DOHH2 (cell line): ENCODE measurements at regions not wholly inside any gene's neighbourhood (a gene's known extent, or its start where the extent isn't known, plus 50 kb on each side); places are given as distances from the start of the nearest gene placed in this dataset.
"Not testable (repeated sequence)": the region's sequence is repeated elsewhere in the genome, so short reads cannot be mapped to it uniquely, and the experiment has no call there.

Source experiments
- H3F3A ChIP-seq: fragments of 200-600 bp; sonication (generic), shearing (Covaris generic); 2 replicates; pipeline ENCODE4 v1.6.0; 2016; ENCODE audit warnings: antibody characterized with exemption, mild to moderate bottlenecking; ENCODE audit not compliant: control insufficient read depth, insufficient read depth
- H3K27ac ChIP-seq: fragments of 200-600 bp; sonication (generic); 2 replicates; pipeline ENCODE4 v1.5.1; 2014; ENCODE audit warnings: low read depth, mild to moderate bottlenecking, low read length, moderate library complexity
- H3K27me3 ChIP-seq: fragments of 200-600 bp; sonication (generic); 2 replicates; pipeline ENCODE4 v1.6.1; 2014; ENCODE audit warnings: mild to moderate bottlenecking, low read length, mixed read lengths; ENCODE audit not compliant: control insufficient read depth
- H3K36me3 ChIP-seq: fragments of 200-600 bp; sonication (generic); 2 replicates; pipeline ENCODE4 v1.6.1; 2014; ENCODE audit warnings: mild to moderate bottlenecking, low read length, moderate library complexity, mixed read lengths; ENCODE audit not compliant: control insufficient read depth
- H3K4me1 ChIP-seq: fragments of 200-600 bp; sonication (generic); 2 replicates; pipeline ENCODE4 v1.6.1; 2014; ENCODE audit warnings: mild to moderate bottlenecking, low read length, mixed read lengths; ENCODE audit not compliant: control insufficient read depth
- H3K4me2 ChIP-seq: fragments of 200-600 bp; sonication (generic); 2 replicates; pipeline ENCODE4 v1.6.0; 2014; ENCODE audit warnings: mild to moderate bottlenecking, low read length, moderate library complexity
- H3K4me3 ChIP-seq: fragments of 200-600 bp; sonication (generic); 2 replicates; pipeline ENCODE4 v1.5.1; 2014; ENCODE audit warnings: mild to moderate bottlenecking, low read length, mixed read lengths
- H3K79me2 ChIP-seq: fragments of 200-600 bp; sonication (generic); 2 replicates; pipeline ENCODE4 v1.6.1; 2014; ENCODE audit warnings: mild to moderate bottlenecking, low read length, mixed read lengths; ENCODE audit not compliant: control insufficient read depth
- H3K9me2 ChIP-seq: fragments of 200-600 bp; sonication (generic); replicated peaks from 2 replicates; pipeline ENCODE4 v1.6.1; 2014; ENCODE audit warnings: mild to moderate bottlenecking, low read length, mixed read lengths; ENCODE audit not compliant: control insufficient read depth
- H3K9me3 ChIP-seq: fragments of 200-600 bp; sonication (generic); 2 replicates; pipeline ENCODE4 v1.6.1; 2014; ENCODE audit warnings: antibody characterized with exemption, low read length, mixed read lengths; ENCODE audit not compliant: control insufficient read depth, insufficient read depth
- H4K20me1 ChIP-seq: fragments of 200-600 bp; sonication (generic); 2 replicates; pipeline ENCODE4 v1.6.0; 2014; ENCODE audit warnings: low read depth, mild to moderate bottlenecking, antibody characterized with exemption, low read length, moderate library complexity; ENCODE audit not compliant: control insufficient read depth, insufficient read depth
- EZH2phosphoT487 ChIP-seq: fragments of 200-600 bp; sonication (generic); IDR thresholded peaks from 2 replicates; pipeline ENCODE4 v1.6.1; 2017; ENCODE audit warnings: borderline replicate concordance, mild to moderate bottlenecking, antibody characterized with exemption, low read length, moderate library complexity, mixed read lengths
- TF ChIP-seq, protein P1 (sequence below): fragments of 200-600 bp; sonication (generic); IDR thresholded peaks from one replicate; pipeline ENCODE4 v1.5.1; 2014; ENCODE audit warnings: antibody characterized with exemption, mild to moderate bottlenecking, low read depth, low read length; ENCODE audit not compliant: poor library complexity, severe bottlenecking

DNA sequence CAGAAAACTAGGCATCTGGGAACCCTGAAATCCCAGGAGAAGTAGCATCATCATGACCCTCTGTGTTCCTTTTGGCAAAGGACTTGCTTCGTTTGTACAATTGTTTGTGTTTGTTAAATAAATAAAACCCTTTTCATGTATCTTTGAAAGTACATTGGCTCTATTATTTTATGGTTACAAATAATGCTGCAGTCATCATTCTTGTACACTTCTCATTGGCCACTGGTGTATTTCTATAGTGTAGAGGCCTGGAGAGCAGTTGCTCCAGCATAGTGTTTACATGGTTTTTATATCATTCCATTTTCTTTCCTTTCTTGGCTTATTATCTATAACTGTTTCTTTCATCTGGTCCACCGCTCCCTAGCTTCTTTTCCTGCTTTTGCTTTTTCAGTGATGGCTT is 253.3 kb downstream of the FAM72C start:
- Histone ChIP-seq H3K36me3 (no peaks in the 10 kb centered on the region), H3K27me3 (no peaks in the 10 kb centered on the region), H4K20me1 (no peaks in the 10 kb centered on the region), H3K27ac (no peak overlapping the region), H3K79me2 (no peaks in the 10 kb centered on the region), H3F3A (no peaks in the 10 kb centered on the region), H3K4me3 (no peak overlapping the region), H3K9me2 (no peaks in the 10 kb centered on the region), H3K4me1 (no peaks in the 10 kb centered on the region), H3K4me2 (no peak overlapping the region), H3K9me3 (no peaks in the 10 kb centered on the region)
- no peak for TF ChIP-seq EZH2phosphoT487
- TF ChIP-seq, protein P1, sequence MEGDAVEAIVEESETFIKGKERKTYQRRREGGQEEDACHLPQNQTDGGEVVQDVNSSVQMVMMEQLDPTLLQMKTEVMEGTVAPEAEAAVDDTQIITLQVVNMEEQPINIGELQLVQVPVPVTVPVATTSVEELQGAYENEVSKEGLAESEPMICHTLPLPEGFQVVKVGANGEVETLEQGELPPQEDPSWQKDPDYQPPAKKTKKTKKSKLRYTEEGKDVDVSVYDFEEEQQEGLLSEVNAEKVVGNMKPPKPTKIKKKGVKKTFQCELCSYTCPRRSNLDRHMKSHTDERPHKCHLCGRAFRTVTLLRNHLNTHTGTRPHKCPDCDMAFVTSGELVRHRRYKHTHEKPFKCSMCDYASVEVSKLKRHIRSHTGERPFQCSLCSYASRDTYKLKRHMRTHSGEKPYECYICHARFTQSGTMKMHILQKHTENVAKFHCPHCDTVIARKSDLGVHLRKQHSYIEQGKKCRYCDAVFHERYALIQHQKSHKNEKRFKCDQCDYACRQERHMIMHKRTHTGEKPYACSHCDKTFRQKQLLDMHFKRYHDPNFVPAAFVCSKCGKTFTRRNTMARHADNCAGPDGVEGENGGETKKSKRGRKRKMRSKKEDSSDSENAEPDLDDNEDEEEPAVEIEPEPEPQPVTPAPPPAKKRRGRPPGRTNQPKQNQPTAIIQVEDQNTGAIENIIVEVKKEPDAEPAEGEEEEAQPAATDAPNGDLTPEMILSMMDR = no peak

DNA sequence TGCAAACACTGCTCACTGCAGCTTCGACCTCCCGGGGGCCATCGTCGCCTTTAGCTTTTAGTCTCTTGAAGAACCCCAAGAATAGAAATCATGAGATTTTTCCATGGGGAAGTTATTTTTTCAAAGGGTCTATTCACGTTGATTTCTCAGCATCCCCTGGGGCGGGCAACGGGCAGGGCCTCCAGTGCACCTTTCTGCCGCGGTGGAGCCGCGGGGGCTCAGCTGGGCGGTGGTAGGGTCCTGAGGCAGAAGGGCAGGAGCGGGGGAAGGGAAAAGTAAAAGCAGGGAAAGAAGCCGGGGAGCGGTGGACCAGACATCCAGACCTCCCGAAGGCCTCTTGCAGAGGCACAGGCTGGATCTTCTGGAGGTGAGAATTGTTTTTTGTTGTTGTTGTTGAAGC is 253.8 kb downstream of the FAM72C start:
- no peak overlapping the region for H3K4me2 ChIP-seq
- H3K9me3 ChIP-seq = no peaks in the 10 kb centered on the region
- no peaks in the 10 kb centered on the region for H4K20me1 ChIP-seq
- H3K9me2 ChIP-seq = no peaks in the 10 kb centered on the region
- no peak overlapping the region for H3K27ac ChIP-seq
- H3K4me3 ChIP-seq = no peak overlapping the region
- H3K4me1 ChIP-seq = no peaks in the 10 kb centered on the region
- no peaks in the 10 kb centered on the region for H3K27me3 ChIP-seq
- no peaks in the 10 kb centered on the region for H3K79me2 ChIP-seq
- H3K36me3 ChIP-seq = no peaks in the 10 kb centered on the region
- no peak for TF ChIP-seq EZH2phosphoT487
- TF ChIP-seq, protein P1 = no peak
- H3F3A ChIP-seq = no peaks in the 10 kb centered on the region

DNA sequence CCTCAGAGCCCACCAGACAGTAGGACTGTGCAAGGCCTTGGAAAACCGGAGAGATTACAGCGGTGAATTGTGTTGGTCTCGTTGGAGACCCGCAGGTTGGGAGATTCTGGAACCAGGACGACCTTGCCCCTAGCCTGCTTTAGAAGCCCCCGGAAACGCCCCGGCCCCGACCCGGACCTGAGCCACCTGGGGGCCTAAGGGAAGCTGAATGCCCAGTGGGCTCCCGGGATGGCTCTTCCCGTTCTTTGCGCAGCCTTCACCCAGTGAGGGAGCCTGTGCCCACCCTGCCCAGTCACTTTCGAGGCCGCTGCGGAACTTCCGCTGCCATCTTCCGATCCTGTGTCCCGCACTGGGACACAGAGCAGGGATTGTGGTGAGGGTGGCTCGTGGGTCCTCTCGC is 254.4 kb downstream of the FAM72C start:
- Histone ChIP-seq H3K4me1 (no peaks in the 10 kb centered on the region), H3K9me2 (no peaks in the 10 kb centered on the region), H4K20me1 (no peaks in the 10 kb centered on the region), H3K4me3 (no peak overlapping the region), H3K79me2 (no peaks in the 10 kb centered on the region), H3K36me3 (no peaks in the 10 kb centered on the region), H3F3A (no peaks in the 10 kb centered on the region), H3K9me3 (no peaks in the 10 kb centered on the region), H3K27ac (no peak overlapping the region), H3K4me2 (no peak overlapping the region), H3K27me3 (no peaks in the 10 kb centered on the region)
- no peak for TF ChIP-seq EZH2phosphoT487
- TF ChIP-seq, protein P1 = no peak

DNA sequence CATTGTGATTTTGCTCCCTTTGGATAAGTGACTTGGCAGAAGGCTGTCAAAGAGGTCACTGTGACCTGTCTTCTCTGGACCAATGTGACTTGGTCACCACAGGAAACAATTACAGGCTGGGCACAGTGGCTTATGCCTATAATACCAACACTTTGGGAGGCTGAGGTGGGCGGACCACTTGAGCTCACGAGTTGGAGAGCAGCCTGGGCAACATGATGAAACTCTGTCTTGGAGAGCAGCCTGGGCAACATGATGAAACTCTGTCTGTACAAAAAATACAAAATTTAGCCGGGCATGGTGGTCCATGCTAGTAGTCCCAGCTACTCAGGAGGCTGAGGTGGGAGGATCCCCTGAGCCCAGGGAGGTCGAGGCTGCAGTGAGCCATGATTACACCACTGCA is 256.9 kb downstream of the FAM72C start:
- H3K4me2 ChIP-seq, H3K9me3 ChIP-seq, H3K27ac ChIP-seq, H4K20me1 ChIP-seq, H3K4me3 ChIP-seq, H3K27me3 ChIP-seq, H3K79me2 ChIP-seq, H3K36me3 ChIP-seq, H3K9me2 ChIP-seq, H3K4me1 ChIP-seq, H3F3A ChIP-seq: not testable (repeated sequence)
